Epithelial cell of esophagus (primary cell): ENCODE measurements at regions not wholly inside any gene's neighbourhood (a gene's known extent, or its start where the extent isn't known, plus 50 kb on each side); places are given as distances from the start of the nearest gene placed in this dataset.

Experiments
- DNase-seq: peaks from one replicate; pipeline ENCODE4 v3.0.0; 2010; ENCODE audit warnings: low read depth
- H3K4me3 ChIP-seq: 2 replicates; pipeline ENCODE4 v1.5.1; 2011; ENCODE audit warnings: mild to moderate bottlenecking, low read length, control low read depth
- TF ChIP-seq, protein P1 (sequence below): IDR thresholded peaks from 2 replicates; pipeline ENCODE4 v1.5.1; 2011; ENCODE audit warnings: low read depth, mild to moderate bottlenecking, low read length, control low read depth, inconsistent platforms; ENCODE audit not compliant: insufficient read depth; ENCODE audit errors: missing control alignments

DNA sequence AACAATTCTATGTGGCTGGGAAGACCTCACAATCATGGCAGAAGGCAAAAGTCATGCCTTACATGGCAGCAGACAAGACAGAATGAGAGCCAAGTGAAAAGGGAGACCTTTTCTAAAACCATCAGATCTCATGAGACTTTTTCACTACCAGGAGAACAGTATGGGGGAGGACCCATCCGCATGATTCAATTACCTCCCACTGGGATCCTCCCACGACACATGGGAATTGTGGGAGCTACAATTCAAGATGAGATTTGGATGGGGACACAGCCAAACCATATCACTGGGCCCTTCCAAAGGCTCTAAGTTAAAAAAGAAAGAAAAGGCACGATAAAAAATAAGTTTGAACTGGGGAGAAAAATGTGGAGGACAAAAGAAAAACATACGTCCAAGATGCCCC, 406.9 kb upstream of the CDH4 start:
- TF ChIP-seq, protein P1, sequence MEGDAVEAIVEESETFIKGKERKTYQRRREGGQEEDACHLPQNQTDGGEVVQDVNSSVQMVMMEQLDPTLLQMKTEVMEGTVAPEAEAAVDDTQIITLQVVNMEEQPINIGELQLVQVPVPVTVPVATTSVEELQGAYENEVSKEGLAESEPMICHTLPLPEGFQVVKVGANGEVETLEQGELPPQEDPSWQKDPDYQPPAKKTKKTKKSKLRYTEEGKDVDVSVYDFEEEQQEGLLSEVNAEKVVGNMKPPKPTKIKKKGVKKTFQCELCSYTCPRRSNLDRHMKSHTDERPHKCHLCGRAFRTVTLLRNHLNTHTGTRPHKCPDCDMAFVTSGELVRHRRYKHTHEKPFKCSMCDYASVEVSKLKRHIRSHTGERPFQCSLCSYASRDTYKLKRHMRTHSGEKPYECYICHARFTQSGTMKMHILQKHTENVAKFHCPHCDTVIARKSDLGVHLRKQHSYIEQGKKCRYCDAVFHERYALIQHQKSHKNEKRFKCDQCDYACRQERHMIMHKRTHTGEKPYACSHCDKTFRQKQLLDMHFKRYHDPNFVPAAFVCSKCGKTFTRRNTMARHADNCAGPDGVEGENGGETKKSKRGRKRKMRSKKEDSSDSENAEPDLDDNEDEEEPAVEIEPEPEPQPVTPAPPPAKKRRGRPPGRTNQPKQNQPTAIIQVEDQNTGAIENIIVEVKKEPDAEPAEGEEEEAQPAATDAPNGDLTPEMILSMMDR, result no peak
- H3K4me3 ChIP-seq, result no peak overlapping the region
- no peak for DNase-seq

- DNase-seq, result peak; percentile 12
- TF ChIP-seq, protein P1, result peak; percentile 45
- H3K4me3 ChIP-seq, result no peak overlapping the region
Observed at GRCh38 chr20:60851826-60852704, 400.0 kb upstream of the CDH4 start.

GRCh38 chr20:60857708-60858107, 394.4 kb upstream of the CDH4 start:
- DNase-seq, result peak; percentile 17
- no peak overlapping the region for H3K4me3 ChIP-seq
- TF ChIP-seq, protein P1, result no peak

- H3K4me3 ChIP-seq, result no peak overlapping the region
- DNase-seq, result no peak
- TF ChIP-seq, protein P1, result no peak
Observed at GRCh38 chr20:60862601-60863000, 389.5 kb upstream of the CDH4 start.

DNA sequence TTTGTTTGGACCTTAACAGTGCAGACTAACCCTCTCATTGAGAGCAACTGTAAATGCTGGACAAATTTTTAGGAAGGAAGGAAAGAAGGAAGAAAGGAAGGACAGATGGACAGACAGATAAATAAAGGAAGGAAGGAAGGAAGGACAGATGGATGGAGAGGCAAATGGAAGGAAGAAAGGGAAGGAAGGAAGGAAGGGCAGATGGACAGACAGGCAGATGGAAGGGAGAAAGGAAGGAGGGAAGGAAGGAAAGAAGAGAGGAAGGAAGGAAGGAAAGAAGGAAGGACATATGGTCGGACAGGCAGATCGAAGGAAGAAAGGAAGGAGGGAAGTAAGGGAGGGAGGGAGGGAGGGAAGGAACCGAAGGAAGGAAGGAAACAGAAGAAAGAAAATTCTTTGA, 388.5 kb upstream of the CDH4 start:
- no peak overlapping the region for H3K4me3 ChIP-seq
- TF ChIP-seq, protein P1, result no peak
- no peak for DNase-seq

- TF ChIP-seq, protein P1, result no peak
- DNase-seq, result no peak
- no peak overlapping the region for H3K4me3 ChIP-seq
Observed at GRCh38 chr20:60867589-60867988, 384.5 kb upstream of the CDH4 start.
